IPS-15b (cell line): ENCODE measurements at regions not wholly inside any gene's neighbourhood (a gene's known extent, or its start where the extent isn't known, plus 50 kb on each side); places are given as distances from the start of the nearest gene placed in this dataset.
"Not testable (repeated sequence)": the region's sequence is repeated elsewhere in the genome, so short reads cannot be mapped to it uniquely, and the experiment has no call there.

ENCODE experiments used
- H3K27me3 ChIP-seq: one replicate; pipeline ENCODE4 v1.6.1; 2013; ENCODE audit warnings: low read length; ENCODE audit not compliant: control insufficient read depth, insufficient read depth
- H3K36me3 ChIP-seq: one replicate; pipeline ENCODE4 v1.6.1; 2013; ENCODE audit warnings: low read length; ENCODE audit not compliant: control insufficient read depth, insufficient read depth
- H3K4me1 ChIP-seq: one replicate; pipeline ENCODE4 v1.6.1; 2013; ENCODE audit warnings: mild to moderate bottlenecking, low read length; ENCODE audit not compliant: control insufficient read depth, insufficient read depth
- H3K4me3 ChIP-seq: one replicate; pipeline ENCODE4 v1.5.1; 2013; ENCODE audit warnings: low read depth, low read length
- H3K9ac ChIP-seq: one replicate; pipeline ENCODE4 v1.6.1; 2013; ENCODE audit warnings: low read depth, mild to moderate bottlenecking, low read length
- H3K9me3 ChIP-seq: one replicate; pipeline ENCODE4 v1.6.1; 2013; ENCODE audit warnings: mild to moderate bottlenecking, low read length; ENCODE audit not compliant: control insufficient read depth, insufficient read depth

DNA sequence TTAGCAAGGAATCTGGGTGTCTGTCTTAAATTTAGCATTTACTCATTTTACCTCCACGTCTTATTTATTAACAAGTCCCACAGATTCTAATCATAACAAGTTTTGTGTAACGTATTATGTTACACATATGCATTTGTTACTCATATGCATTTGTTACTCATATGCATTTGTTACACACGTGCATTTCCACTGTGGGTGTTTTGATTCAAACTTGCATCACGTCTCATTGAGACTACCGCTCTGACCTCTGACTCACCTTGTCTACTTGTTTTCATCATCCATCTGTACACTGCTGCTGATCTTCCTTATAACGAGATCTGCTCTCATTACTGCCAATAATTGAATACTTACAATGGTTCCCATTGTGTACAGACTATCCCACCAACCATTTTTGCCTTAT, 1141.4 kb downstream of the TBL1XR1 start:
- no peak overlapping the region for H3K4me3 ChIP-seq
- H3K9ac ChIP-seq = no peak overlapping the region
- no peaks in the 10 kb centered on the region for H3K4me1 ChIP-seq
- H3K27me3 ChIP-seq = no peaks in the 10 kb centered on the region
- no peaks in the 10 kb centered on the region for H3K36me3 ChIP-seq
- H3K9me3 ChIP-seq = peaks cover 3% of the 10 kb centered on the region

DNA sequence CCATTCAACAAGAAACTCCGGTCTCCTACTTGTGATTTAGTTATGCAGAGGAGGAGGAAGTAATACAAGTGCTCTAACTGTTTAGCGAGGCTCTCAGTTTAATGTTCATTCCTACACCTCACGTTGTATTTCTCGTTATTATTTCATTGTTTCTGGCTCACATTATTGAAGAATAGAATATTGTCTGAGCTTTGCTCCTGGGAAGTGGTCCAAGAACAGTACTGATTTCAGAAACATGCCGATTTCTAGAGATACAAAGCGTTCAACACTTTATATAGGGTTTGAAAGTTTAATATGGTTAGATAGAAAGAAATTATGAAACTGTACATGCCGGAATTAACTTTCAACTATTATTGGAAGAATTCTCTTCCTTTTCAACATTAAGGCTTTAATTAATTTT, 1145.5 kb downstream of the TBL1XR1 start:
- no peak overlapping the region for H3K4me3 ChIP-seq
- no peaks in the 10 kb centered on the region for H3K27me3 ChIP-seq
- no peak overlapping the region for H3K9ac ChIP-seq
- no peaks in the 10 kb centered on the region for H3K4me1 ChIP-seq
- no peaks in the 10 kb centered on the region for H3K36me3 ChIP-seq
- H3K9me3 ChIP-seq = no peaks in the 10 kb centered on the region

DNA sequence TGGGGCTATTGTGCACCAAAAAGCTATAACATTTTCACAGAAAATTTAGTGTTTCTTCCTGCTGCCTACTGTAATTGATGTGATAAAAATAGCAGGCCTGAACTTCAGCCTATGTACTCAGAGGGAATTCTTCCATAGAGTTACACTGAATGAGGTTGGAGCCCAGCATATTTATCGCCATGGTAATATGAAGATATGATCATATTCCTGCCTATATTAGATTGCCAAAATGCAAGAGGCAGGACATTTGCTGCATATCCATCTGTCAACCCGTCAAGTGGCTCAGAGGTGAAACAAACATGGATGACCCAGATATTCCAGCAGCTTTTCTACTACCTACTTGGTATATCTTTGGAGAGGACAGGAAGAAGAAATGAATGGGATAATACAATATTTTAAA, 1150.6 kb downstream of the TBL1XR1 start:
- no peak overlapping the region for H3K4me3 ChIP-seq

DNA sequence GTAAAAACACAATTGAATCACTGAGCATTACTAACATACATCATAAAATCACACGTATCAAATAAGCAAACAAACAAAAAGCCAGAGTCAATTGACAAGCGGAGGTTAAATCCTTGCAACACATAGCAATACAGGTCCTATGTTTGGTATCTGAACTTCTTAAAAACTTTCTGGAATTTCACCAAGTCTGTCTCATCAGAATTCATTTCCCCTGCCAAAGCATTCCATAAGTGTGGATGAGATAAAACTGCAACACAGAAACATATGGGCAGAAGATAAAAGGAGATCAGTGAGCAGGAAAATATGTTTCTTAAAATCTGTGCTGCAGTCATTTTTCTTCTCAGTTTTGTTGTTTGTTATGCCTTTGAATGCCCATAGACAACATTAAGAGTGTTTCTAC, 1155.5 kb downstream of the TBL1XR1 start:
- no peaks in the 10 kb centered on the region for H3K36me3 ChIP-seq
- no peak overlapping the region for H3K4me3 ChIP-seq
- H3K9ac ChIP-seq = no peak overlapping the region
- H3K27me3 ChIP-seq = no peaks in the 10 kb centered on the region
- H3K9me3 ChIP-seq = no peaks in the 10 kb centered on the region
- no peaks in the 10 kb centered on the region for H3K4me1 ChIP-seq

More for the DNA sequence above, 1150.6 kb downstream of the TBL1XR1 start:
- no peaks in the 10 kb centered on the region for H3K36me3 ChIP-seq
- H3K4me1 ChIP-seq = no peaks in the 10 kb centered on the region
- no peaks in the 10 kb centered on the region for H3K9me3 ChIP-seq
- H3K9ac ChIP-seq = no peak overlapping the region
- no peaks in the 10 kb centered on the region for H3K27me3 ChIP-seq

DNA sequence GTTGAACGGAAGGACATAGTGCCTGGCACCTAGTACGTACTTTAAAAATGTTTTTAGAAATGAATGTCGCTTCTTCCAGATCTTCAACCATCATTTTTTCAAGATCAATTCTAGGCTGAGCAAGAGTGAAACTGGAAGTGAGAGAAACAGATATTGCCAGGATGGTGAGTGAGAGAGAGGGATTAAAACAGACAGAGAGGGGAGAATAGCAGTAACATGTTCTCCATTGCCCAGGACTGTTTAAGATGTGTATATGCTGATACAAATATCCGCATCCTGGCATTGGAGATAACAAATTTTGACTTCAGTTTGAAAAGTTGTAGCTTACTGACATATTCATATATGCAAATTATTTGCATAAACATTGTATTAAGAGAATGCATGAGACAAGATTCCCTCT, 1156.1 kb downstream of the TBL1XR1 start:
- no peak overlapping the region for H3K4me3 ChIP-seq
- no peaks in the 10 kb centered on the region for H3K9me3 ChIP-seq
- no peaks in the 10 kb centered on the region for H3K4me1 ChIP-seq

DNA sequence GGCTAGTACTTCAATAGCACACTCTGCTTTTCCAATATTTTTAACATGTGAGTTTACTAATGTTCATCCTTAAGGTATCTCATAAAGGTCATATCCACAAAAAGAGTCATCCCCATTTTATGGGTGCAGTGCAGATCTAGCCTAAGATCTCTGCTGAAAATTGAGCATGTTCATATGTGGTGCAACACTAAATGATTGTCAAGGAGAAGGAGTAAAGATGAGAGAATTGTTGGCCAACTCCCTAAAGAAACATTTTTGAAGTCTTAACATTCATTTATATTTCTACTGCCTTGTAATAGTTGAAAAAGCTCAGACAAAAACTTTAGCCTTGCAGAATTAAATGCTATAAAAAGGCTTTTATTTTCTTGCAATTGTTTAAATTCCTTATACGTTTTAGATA, 1159.6 kb downstream of the TBL1XR1 start:
- no peak overlapping the region for H3K4me3 ChIP-seq
- no peaks in the 10 kb centered on the region for H3K9me3 ChIP-seq
- no peaks in the 10 kb centered on the region for H3K4me1 ChIP-seq
- H3K27me3 ChIP-seq = no peaks in the 10 kb centered on the region
- no peaks in the 10 kb centered on the region for H3K36me3 ChIP-seq
- no peak overlapping the region for H3K9ac ChIP-seq

More for the DNA sequence above, 1156.1 kb downstream of the TBL1XR1 start:
- Histone ChIP-seq H3K36me3 (no peaks in the 10 kb centered on the region), H3K27me3 (no peaks in the 10 kb centered on the region), H3K9ac (no peak overlapping the region)

DNA sequence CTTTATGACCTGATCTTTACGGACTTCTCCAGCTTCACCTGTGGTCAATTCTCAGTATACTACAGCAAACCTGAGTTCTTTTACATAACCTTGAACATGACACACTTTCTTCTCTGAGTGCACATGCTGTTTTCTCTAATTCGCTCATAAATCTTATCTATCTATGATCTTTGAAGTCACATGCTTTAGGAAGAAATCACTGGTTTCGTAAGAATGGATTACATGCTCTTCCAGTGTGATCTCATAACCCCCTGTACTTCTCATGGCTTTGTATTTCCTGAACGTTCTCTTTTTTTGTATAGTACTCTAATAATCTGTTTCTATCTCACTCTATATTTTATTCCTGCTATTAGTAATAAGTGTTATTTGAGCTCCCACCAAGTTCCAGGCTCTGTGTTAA, 1165.2 kb downstream of the TBL1XR1 start:
- Histone ChIP-seq H3K9ac (no peak overlapping the region), H3K4me1 (no peaks in the 10 kb centered on the region), H3K9me3 (no peaks in the 10 kb centered on the region), H3K27me3 (no peaks in the 10 kb centered on the region), H3K4me3 (no peak overlapping the region), H3K36me3 (no peaks in the 10 kb centered on the region)

DNA sequence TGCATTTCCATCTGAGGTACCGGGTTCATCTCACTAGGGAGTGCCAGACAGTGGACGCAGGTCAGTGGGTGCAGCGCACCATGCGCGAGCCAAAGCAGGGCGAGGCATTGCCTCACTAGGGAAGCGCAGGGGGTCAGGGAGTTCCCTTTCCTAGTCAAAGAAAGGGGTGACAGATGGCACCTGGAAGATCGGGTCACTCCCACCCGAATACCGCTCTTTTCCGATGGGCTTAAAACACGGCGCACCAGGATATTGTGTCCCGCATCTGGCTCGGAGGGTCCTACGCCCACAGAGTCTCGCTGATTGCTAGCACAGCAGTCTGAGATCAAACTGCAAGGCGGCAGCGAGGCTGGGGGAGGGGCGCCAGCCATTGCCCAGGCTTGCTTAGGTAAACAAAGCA, 1157.1 kb downstream of the NAALADL2 start:
- H3K9me3 ChIP-seq, H3K36me3 ChIP-seq, H3K9ac ChIP-seq, H3K27me3 ChIP-seq, H3K4me1 ChIP-seq: not testable (repeated sequence)
- H3K4me3 ChIP-seq = peak overlapping the region; percentile 43

DNA sequence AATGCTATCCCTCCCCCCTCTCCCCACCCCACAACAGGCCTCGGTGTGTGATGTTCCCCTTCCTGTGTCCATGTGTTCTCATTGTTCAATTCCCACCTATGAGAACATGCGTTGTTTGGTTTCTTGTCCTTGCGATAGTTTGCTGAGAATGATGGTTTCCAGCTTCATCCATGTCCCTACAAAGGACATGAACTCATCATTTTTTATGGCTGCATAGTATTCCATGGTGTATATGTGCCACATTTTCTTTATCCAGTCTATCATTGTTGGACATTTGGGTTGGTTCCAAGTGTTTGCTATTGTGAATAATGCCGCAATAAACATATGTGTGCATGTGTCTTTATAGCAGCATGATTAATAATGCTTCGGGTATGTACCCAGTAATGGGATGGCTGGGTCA, 1156.1 kb downstream of the NAALADL2 start:
- not testable (repeated sequence) for H3K9me3 ChIP-seq, H3K36me3 ChIP-seq, H3K9ac ChIP-seq, H3K4me3 ChIP-seq, H3K4me1 ChIP-seq, H3K27me3 ChIP-seq

DNA sequence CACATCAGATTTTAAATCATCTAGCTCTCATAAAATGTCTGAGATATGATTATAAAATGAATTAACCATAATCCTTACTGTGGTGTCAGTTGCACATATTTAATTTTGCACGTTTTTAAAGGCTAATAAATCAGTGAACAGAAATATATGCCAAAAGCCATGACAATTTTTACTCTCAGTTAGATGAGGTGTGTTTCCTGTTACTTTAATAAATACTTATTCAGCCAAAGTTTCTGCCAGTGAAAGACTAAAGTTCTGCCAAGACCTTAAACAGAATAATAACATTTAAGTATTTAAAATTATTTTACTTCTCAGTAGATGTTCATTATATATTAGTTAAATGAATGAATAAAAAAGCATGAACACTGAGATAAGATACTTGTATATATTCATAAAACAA, 1150.1 kb downstream of the NAALADL2 start:
- H3K27me3 ChIP-seq = no peaks in the 10 kb centered on the region
- no peaks in the 10 kb centered on the region for H3K36me3 ChIP-seq
- no peak overlapping the region for H3K4me3 ChIP-seq
- H3K9me3 ChIP-seq = no peaks in the 10 kb centered on the region
- peaks cover 6% of the 10 kb centered on the region for H3K4me1 ChIP-seq
- H3K9ac ChIP-seq = no peak overlapping the region

DNA sequence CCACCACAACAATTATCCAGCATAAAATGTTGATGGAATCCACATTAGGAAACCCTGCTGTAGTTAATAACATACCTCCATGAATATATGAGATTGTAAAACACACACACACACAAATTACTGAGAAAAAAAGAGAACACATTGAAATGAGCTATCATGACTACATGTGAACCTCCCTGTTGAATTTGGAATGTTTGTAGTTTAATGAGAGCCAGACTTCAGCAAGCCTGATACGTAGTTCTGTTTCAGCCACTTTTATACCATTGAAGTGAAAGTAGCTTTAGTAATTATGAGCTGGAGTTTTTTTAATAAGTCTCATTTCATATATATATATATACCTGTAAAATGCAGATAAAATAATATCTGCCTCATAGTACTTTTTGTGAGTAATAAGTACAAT, 1146.4 kb downstream of the NAALADL2 start:
- Histone ChIP-seq H3K36me3 (no peaks in the 10 kb centered on the region), H3K9ac (no peak overlapping the region)

DNA sequence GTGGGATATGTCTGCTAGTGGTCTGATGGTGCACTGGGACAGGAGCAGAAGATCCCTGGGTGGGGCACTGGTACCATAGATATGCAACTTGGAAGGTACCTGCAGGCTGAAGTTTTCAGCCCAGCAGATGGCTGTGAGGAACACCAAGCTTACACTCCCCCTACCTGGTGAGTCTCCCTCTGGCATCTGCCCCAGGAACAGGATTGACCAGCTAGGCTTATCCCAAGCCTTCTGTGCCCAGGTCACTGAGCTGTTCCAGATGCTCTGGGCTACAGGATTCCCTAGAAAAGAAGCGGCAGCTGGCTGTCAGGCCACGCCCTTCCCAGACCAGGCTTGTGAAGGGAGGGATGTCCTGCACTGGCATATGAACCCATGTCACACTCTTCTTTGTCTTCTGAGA, 1130.0 kb downstream of the NAALADL2 start:
- Histone ChIP-seq H3K27me3 (no peaks in the 10 kb centered on the region), H3K4me3 (no peak overlapping the region), H3K4me1 (peaks cover 7% of the 10 kb centered on the region)

More for the DNA sequence above, 1146.4 kb downstream of the NAALADL2 start:
- Histone ChIP-seq H3K27me3 (no peaks in the 10 kb centered on the region), H3K4me1 (peaks cover 6% of the 10 kb centered on the region), H3K9me3 (no peaks in the 10 kb centered on the region), H3K4me3 (no peak overlapping the region)

DNA sequence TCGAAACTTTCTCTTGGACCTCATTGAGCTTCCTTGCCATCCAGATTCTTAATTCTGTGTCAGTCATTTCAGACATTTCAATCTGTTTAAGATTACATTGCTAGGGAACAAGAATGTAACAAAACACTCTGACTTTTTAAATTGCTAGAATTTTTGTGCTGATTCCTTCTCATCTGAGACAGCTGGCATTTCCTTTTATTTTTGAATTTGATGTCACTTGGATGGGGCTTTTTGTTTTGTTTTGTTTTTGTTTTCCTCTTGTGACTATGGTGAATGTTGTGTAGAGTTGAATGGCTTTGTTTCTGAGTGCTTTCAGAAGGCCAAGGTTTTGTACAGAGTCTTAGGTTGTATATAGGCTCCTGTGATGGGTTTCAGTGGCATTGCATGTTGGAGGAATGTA, 1129.3 kb downstream of the NAALADL2 start:
- Histone ChIP-seq H3K9ac (no peak overlapping the region), H3K36me3 (no peaks in the 10 kb centered on the region), H3K4me3 (no peak overlapping the region), H3K27me3 (no peaks in the 10 kb centered on the region), H3K4me1 (peaks cover 7% of the 10 kb centered on the region), H3K9me3 (no peaks in the 10 kb centered on the region)

More for the DNA sequence above, 1130.0 kb downstream of the NAALADL2 start:
- Histone ChIP-seq H3K9ac (no peak overlapping the region), H3K36me3 (no peaks in the 10 kb centered on the region), H3K9me3 (no peaks in the 10 kb centered on the region)
